Liver (tissue), 8 donors: ENCODE measurements at regions not wholly inside any gene's neighbourhood (a gene's known extent, or its start where the extent isn't known, plus 50 kb on each side); places are given as distances from the start of the nearest gene placed in this dataset.

Experiments used
- DNase-seq: peaks from one replicate; pipeline ENCODE4 v3.0.0-alpha.2; 2017; ENCODE audit warnings: low spot score
- H3K27ac ChIP-seq, 2 donors: one replicate each; pipeline ENCODE4 v1.7.0; 2013; ENCODE audit warnings: inconsistent platforms in 2 of 2, low read length in 2 of 2, control low read depth in 1 of 2, low read depth in 1 of 2, mild to moderate bottlenecking in 1 of 2
- H3K27me3 ChIP-seq, 4 donors: one replicate each; pipeline versions ENCODE4 v1.6.1 to v1.7.0; 2013; ENCODE audit warnings: low read length in 3 of 4, inconsistent platforms in 1 of 4, mild to moderate bottlenecking in 1 of 4, moderate library complexity in 1 of 4; ENCODE audit not compliant: control insufficient read depth in 4 of 4, insufficient read depth in 4 of 4
- H3K36me3 ChIP-seq, 4 donors: one replicate each; pipeline versions ENCODE4 v1.6.1 to v1.7.0; 2013; ENCODE audit warnings: low read length in 3 of 4, mild to moderate bottlenecking in 3 of 4, low read depth in 1 of 4, moderate library complexity in 1 of 4; ENCODE audit not compliant: control insufficient read depth in 4 of 4, insufficient read depth in 3 of 4
- H3K4me1 ChIP-seq, 4 donors: one replicate each; pipeline versions ENCODE4 v1.6.1 to v1.7.0; 2013; ENCODE audit warnings: low read length in 3 of 4, mild to moderate bottlenecking in 3 of 4, moderate library complexity in 1 of 4; ENCODE audit not compliant: control insufficient read depth in 4 of 4, insufficient read depth in 4 of 4
- H3K4me3 ChIP-seq, 3 donors: one replicate each; pipeline versions ENCODE4 v1.6.1 to v1.7.0; 2013; ENCODE audit warnings: low read length in 3 of 3, control low read depth in 1 of 3, low read depth in 1 of 3, mild to moderate bottlenecking in 1 of 3
- H3K9ac ChIP-seq, 2 donors: one replicate each; pipeline ENCODE4 v1.7.0; 2013; ENCODE audit warnings: low read length in 2 of 2, mild to moderate bottlenecking in 2 of 2, moderate library complexity in 2 of 2, control low read depth in 1 of 2, low read depth in 1 of 2
- H3K9me3 ChIP-seq, 4 donors: one replicate each; pipeline versions ENCODE4 v1.6.1 to v1.7.0; 2013; ENCODE audit warnings: low read length in 3 of 4; ENCODE audit not compliant: control insufficient read depth in 4 of 4
- EGR1 ChIP-seq, 2 donors: IDR thresholded peaks; 2 replicates each; pipeline ENCODE4 v1.6.1; 2016 to 2018; ENCODE audit warnings: antibody characterized with exemption in 2 of 2, low read depth in 2 of 2
- FOXA1 ChIP-seq: IDR thresholded peaks from 2 replicates; pipeline ENCODE4 v1.6.1; 2016; ENCODE audit warnings: antibody characterized with exemption
- FOXA2 ChIP-seq: IDR thresholded peaks from 2 replicates; pipeline ENCODE4 v1.6.1; 2016; ENCODE audit warnings: antibody characterized with exemption
- HNF4G ChIP-seq: IDR thresholded peaks from 2 replicates; pipeline ENCODE4 v1.6.1; 2016; ENCODE audit warnings: antibody characterized with exemption
- JUND ChIP-seq, 2 donors: IDR thresholded peaks; 2 replicates each; pipeline ENCODE4 v1.6.1; 2016; ENCODE audit warnings: antibody characterized with exemption in 2 of 2
- RAD21 ChIP-seq, 2 donors: IDR thresholded peaks; 2 replicates each; pipeline ENCODE4 v1.6.1; 2016; ENCODE audit warnings: antibody characterized with exemption in 2 of 2, mild to moderate bottlenecking in 2 of 2
- REST ChIP-seq: IDR thresholded peaks from 2 replicates; pipeline ENCODE4 v1.6.1; 2016; ENCODE audit warnings: antibody characterized with exemption, mild to moderate bottlenecking
- SP1 ChIP-seq: IDR thresholded peaks from 2 replicates; pipeline ENCODE4 v1.6.1; 2018; ENCODE audit warnings: antibody characterized with exemption, mild to moderate bottlenecking
- TAF1 ChIP-seq: conservative IDR thresholded peaks from 2 replicates; pipeline ENCODE4 v1.6.1; 2016; ENCODE audit warnings: antibody characterized with exemption, mild to moderate bottlenecking
- ZBTB33 ChIP-seq: IDR thresholded peaks from 2 replicates; pipeline ENCODE4 v1.6.1; 2016; ENCODE audit warnings: antibody characterized with exemption
- WGBS: extraction: QIAGEN DNeasy Blood & Tissue Kit; methylation state at CpG from one replicate; pipeline ENCODE4 v1.1.7; 2013; 5-methylcytosine and 5-hydroxymethylcytosine counted together
- TF ChIP-seq, protein P1 (sequence below): IDR thresholded peaks from 2 replicates; pipeline ENCODE4 v1.6.1; 2016; ENCODE audit warnings: antibody characterized with exemption
- TF ChIP-seq, protein P2 (sequence below): fragments of 150-350 bp; IDR thresholded peaks from 2 replicates; pipeline ENCODE4 v1.5.1; 2017; ENCODE audit warnings: improper control_type of control experiment, low read depth, low read length; ENCODE audit not compliant: missing input control
- TF ChIP-seq, protein P3 (sequence below): IDR thresholded peaks from 2 replicates; pipeline ENCODE4 v1.6.1; 2016; ENCODE audit warnings: antibody characterized with exemption
- donor health status: healthy.
- donor health status: healthy.
- donor health status: healthy.
- donor health status: healthy.
- donor health status: healthy.

GRCh38 chr10:78745441-78745840 is 323.3 kb upstream of the ZMIZ1 start (continued):
- TF ChIP-seq REST: peak; percentile 30
- TF ChIP-seq SP1: peak; percentile 64

- 94% methylated on average over 11 of the region's 11 CpGs for WGBS
- peaks cover 18 to 52% (median 49%) of the 10 kb centered on the region in 4 donors for H3K4me1 ChIP-seq
- no peak overlapping the region for H3K27ac ChIP-seq
- TF ChIP-seq FOXA1 (no peak), RAD21 (IDR thresholded peaks at IDR 0.05) (no peak), EGR1 (IDR thresholded peaks at IDR 0.05; ENCODE audit: low read depth in 2 of 2) (no peak), SP1 (no peak)
- H3K27me3 ChIP-seq: no peaks in the 10 kb centered on the region
- H3K9me3 ChIP-seq: no peaks in the 10 kb centered on the region
- no peak overlapping the region for H3K4me3 ChIP-seq
- no peak overlapping the region for H3K9ac ChIP-seq
- H3K36me3 ChIP-seq: no peaks in the 10 kb centered on the region
- DNase-seq: no peak
Measured at GRCh38 chr10:78746155-78746763, 322.5 kb upstream of the ZMIZ1 start.

DNA sequence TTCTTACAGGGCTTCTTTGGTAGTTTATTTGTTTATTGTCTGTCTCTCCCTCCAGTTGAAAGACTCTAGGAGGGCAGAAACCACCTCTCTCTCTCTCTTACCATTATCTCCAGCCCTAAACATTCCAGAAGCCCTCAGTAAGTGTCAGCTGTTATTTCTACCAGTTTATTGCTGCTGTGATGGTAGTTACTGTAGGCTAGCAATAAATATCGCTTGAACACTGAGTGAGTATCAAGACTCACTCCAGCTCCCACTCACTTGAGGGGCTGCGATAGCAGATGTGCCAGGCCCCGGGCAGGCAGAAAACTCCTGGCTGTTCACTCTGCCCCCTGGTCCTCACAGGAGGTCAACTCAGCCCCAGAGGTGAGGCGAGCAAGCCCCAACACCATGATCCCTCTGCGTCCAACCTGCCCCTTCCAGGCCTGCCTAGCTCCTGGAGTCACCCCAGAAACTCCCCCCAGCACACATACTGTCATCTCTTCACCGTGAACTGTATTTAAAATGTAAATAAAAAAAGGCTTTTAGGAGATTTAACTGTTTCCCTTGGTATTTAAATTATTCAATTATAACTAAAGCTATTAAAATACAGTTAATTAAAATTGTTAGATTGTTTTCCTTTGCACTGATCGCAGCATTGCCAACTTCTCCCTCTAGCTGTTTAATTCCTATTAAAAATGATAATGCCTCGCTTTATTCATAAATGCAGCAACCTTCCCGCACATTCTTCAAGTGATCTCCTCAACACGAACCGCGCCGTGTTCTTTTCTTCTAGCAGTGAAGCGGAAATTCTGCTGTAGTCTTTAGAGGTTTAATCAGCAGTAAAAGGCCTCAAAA is 321.1 kb upstream of the ZMIZ1 start:
- H3K4me3 ChIP-seq: no peak overlapping the region
- H3K9me3 ChIP-seq: no peaks in the 10 kb centered on the region
- peaks cover 12 to 39% (median 36%) of the 10 kb centered on the region in 4 donors for H3K4me1 ChIP-seq
- DNase-seq: no peak
- no peaks in the 10 kb centered on the region for H3K36me3 ChIP-seq
- TF ChIP-seq, protein P1, sequence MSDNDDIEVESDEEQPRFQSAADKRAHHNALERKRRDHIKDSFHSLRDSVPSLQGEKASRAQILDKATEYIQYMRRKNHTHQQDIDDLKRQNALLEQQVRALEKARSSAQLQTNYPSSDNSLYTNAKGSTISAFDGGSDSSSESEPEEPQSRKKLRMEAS: no peak
- TF ChIP-seq, protein P2, sequence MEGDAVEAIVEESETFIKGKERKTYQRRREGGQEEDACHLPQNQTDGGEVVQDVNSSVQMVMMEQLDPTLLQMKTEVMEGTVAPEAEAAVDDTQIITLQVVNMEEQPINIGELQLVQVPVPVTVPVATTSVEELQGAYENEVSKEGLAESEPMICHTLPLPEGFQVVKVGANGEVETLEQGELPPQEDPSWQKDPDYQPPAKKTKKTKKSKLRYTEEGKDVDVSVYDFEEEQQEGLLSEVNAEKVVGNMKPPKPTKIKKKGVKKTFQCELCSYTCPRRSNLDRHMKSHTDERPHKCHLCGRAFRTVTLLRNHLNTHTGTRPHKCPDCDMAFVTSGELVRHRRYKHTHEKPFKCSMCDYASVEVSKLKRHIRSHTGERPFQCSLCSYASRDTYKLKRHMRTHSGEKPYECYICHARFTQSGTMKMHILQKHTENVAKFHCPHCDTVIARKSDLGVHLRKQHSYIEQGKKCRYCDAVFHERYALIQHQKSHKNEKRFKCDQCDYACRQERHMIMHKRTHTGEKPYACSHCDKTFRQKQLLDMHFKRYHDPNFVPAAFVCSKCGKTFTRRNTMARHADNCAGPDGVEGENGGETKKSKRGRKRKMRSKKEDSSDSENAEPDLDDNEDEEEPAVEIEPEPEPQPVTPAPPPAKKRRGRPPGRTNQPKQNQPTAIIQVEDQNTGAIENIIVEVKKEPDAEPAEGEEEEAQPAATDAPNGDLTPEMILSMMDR: no peak
- no peak for TF ChIP-seq RAD21 (IDR thresholded peaks at IDR 0.05)
- no peak for TF ChIP-seq FOXA2
- TF ChIP-seq EGR1 (IDR thresholded peaks at IDR 0.05; ENCODE audit: low read depth in 2 of 2): no peak
- TF ChIP-seq ZBTB33: no peak
- TF ChIP-seq, protein P3, sequence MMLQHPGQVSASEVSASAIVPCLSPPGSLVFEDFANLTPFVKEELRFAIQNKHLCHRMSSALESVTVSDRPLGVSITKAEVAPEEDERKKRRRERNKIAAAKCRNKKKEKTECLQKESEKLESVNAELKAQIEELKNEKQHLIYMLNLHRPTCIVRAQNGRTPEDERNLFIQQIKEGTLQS: no peak
- TF ChIP-seq JUND (IDR thresholded peaks at IDR 0.05): no peak
- no peak for TF ChIP-seq HNF4G
- TF ChIP-seq FOXA1: no peak
- TF ChIP-seq TAF1: no peak
- WGBS: 97% methylated on average over 14 of the region's 14 CpGs
- H3K27me3 ChIP-seq: no peaks in the 10 kb centered on the region
- no peak overlapping the region for H3K27ac ChIP-seq
- H3K9ac ChIP-seq: no peak overlapping the region
